GM12872 (cell line): ENCODE measurements at regions not wholly inside any gene's neighbourhood (a gene's known extent, or its start where the extent isn't known, plus 50 kb on each side); places are given as distances from the start of the nearest gene placed in this dataset.

Experiments
- CTCF ChIP-seq: IDR thresholded peaks from 3 replicates; pipeline ENCODE4 v1.5.1; 2011; ENCODE audit warnings: low read depth, mild to moderate bottlenecking, low read length, moderate library complexity; ENCODE audit not compliant: insufficient read depth

GRCh38 chr7:47181746-47182361, 400.1 kb downstream of the TNS3 start:
- no peak for TF ChIP-seq CTCF

DNA sequence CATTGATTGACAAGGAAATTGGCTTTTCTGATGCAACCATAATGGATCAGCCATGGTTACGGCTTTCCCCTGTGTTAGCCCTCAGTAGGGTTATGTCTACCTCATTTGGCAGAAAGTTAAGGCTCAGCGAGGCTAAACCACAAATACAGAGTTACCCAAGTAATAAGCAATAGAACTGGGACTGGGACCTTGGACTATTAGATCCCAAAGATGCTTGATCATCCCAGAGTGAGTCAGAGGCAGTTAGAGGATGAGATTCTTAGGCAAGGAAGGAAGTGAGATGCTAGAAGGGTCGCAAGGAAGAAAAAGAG, 401.4 kb downstream of the TNS3 start:
- no peak for TF ChIP-seq CTCF

- TF ChIP-seq CTCF: peak; percentile 81
These were observed 401.9 kb downstream of the TNS3 start for GRCh38 chr7:47179812-47180515.

DNA sequence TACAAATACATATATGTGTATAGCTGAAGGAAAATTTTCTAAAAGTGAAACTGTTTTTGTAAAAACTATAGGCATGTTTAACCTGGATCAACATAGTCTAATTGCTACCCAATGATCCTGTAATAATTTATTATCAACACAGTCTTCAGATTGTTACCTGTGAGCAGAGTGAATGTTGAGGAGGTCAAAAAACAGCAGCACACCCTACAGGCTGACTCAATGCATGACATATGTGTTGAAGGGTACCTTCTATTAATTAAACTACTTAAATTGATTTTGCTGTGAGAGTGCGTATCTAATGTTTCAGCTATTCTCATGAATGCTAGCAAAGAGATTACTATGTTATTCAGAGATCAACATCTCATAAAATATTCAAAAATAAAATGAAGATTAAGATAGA, 411.4 kb downstream of the TNS3 start:
- TF ChIP-seq CTCF: peak; percentile 32; the same call in 1 of the 3 replicates

GRCh38 chr7:47154791-47155190, 427.1 kb downstream of the TNS3 start:
- TF ChIP-seq CTCF: no peak

- no peak for TF ChIP-seq CTCF
These were observed 428.3 kb downstream of the TNS3 start for GRCh38 chr7:47153576-47153975.

GRCh38 chr7:47153058-47153457, 428.9 kb downstream of the TNS3 start:
- TF ChIP-seq CTCF: no peak
